BE2C (cell line): ENCODE measurements at regions not wholly inside any gene's neighbourhood (a gene's known extent, or its start where the extent isn't known, plus 50 kb on each side); places are given as distances from the start of the nearest gene placed in this dataset.
A peak's percentile ranks its signal among the peaks of the same experiment; 100 is the strongest.

Source experiments
- DNase-seq: peaks from one replicate; pipeline ENCODE4 v3.0.0-alpha.2; 2020
- H3K27me3 ChIP-seq: fragments of 250-450 bp; sonication (Bioruptor Pico); 2 replicates; pipeline ENCODE4 v1.5.1; 2020; ENCODE audit warnings: mild to moderate bottlenecking
- H3K36me3 ChIP-seq: fragments of 250-450 bp; sonication (Bioruptor Pico); 2 replicates; pipeline ENCODE4 v1.5.1; 2020; ENCODE audit warnings: mild to moderate bottlenecking
- H3K4me1 ChIP-seq: fragments of 250-450 bp; sonication (Bioruptor Pico); 2 replicates; pipeline ENCODE4 v1.5.1; 2020
- H3K4me3 ChIP-seq: 2 replicates; pipeline ENCODE4 v1.5.1; 2011; ENCODE audit warnings: low read depth, low read length
- H3K9me3 ChIP-seq: fragments of 250-450 bp; sonication (Bioruptor Pico); 2 replicates; pipeline ENCODE4 v1.5.1; 2020
- CTCF ChIP-seq: IDR thresholded peaks from 2 replicates; pipeline ENCODE4 v1.5.1; 2012; ENCODE audit warnings: mild to moderate bottlenecking, low read depth, low read length

GRCh38 chr5:113900141-113900540, 386.6 kb downstream of the YTHDC2 start:
- no peak for DNase-seq
- TF ChIP-seq CTCF = no peak

GRCh38 chr5:113900816-113901215, 387.3 kb downstream of the YTHDC2 start:
- Histone ChIP-seq H3K27me3 (no peaks in the 10 kb centered on the region), H3K9me3 (no peaks in the 10 kb centered on the region), H3K4me3 (no peak overlapping the region), H3K36me3 (no peaks in the 10 kb centered on the region), H3K4me1 (peaks cover 8% of the 10 kb centered on the region)
- no peak for TF ChIP-seq CTCF
- no peak for DNase-seq

More at GRCh38 chr5:113900141-113900540, 386.6 kb downstream of the YTHDC2 start:
- no peaks in the 10 kb centered on the region for H3K9me3 ChIP-seq
- peaks cover 8% of the 10 kb centered on the region for H3K4me1 ChIP-seq
- no peaks in the 10 kb centered on the region for H3K36me3 ChIP-seq
- no peaks in the 10 kb centered on the region for H3K27me3 ChIP-seq
- H3K4me3 ChIP-seq = no peak overlapping the region

- DNase-seq = no peak
- no peak overlapping the region for H3K4me3 ChIP-seq
- no peaks in the 10 kb centered on the region for H3K9me3 ChIP-seq
- no peaks in the 10 kb centered on the region for H3K36me3 ChIP-seq
- TF ChIP-seq CTCF = no peak
- peaks cover 8% of the 10 kb centered on the region for H3K4me1 ChIP-seq
- no peaks in the 10 kb centered on the region for H3K27me3 ChIP-seq
These were observed 388.2 kb downstream of the YTHDC2 start for GRCh38 chr5:113901718-113902117.

- no peak for TF ChIP-seq CTCF
- DNase-seq = peak; percentile 18
- H3K36me3 ChIP-seq = no peaks in the 10 kb centered on the region
- no peaks in the 10 kb centered on the region for H3K27me3 ChIP-seq
- H3K4me1 ChIP-seq = peaks cover 8% of the 10 kb centered on the region
- no peak overlapping the region for H3K4me3 ChIP-seq
- no peaks in the 10 kb centered on the region for H3K9me3 ChIP-seq
These were observed 389.6 kb downstream of the YTHDC2 start for GRCh38 chr5:113902917-113903660.

- no peak for TF ChIP-seq CTCF
- no peak for DNase-seq
- no peaks in the 10 kb centered on the region for H3K27me3 ChIP-seq
These were observed 396.3 kb downstream of the YTHDC2 start for GRCh38 chr5:113909782-113910181.

GRCh38 chr5:113917997-113918396, 404.5 kb downstream of the YTHDC2 start:
- Histone ChIP-seq H3K9me3 (no peaks in the 10 kb centered on the region), H3K4me3 (no peak overlapping the region), H3K4me1 (no peaks in the 10 kb centered on the region), H3K27me3 (no peaks in the 10 kb centered on the region), H3K36me3 (no peaks in the 10 kb centered on the region)
- DNase-seq = no peak
- no peak for TF ChIP-seq CTCF

More at GRCh38 chr5:113909782-113910181, 396.3 kb downstream of the YTHDC2 start:
- Histone ChIP-seq H3K4me1 (no peaks in the 10 kb centered on the region), H3K4me3 (no peak overlapping the region), H3K9me3 (no peaks in the 10 kb centered on the region), H3K36me3 (no peaks in the 10 kb centered on the region)
